ENCODE measurements at regions not wholly inside any gene's neighbourhood (a gene's known extent, or its start where the extent isn't known, plus 50 kb on each side); places are given as distances from the start of the nearest gene placed in this dataset.

- Histone ChIP-seq H3K79me2 (ENCODE audit: insufficient read depth, low read length) (no peaks in the 10 kb centered on the region), H3K27me3 (ENCODE audit: control insufficient read depth in 2 of 2, insufficient read depth in 2 of 2, low read length in 2 of 2) (no peaks in the 10 kb centered on the region), H3K4me3 (replicated peaks in 1 of 3; ENCODE audit: low read depth in 2 of 3, low read length in 3 of 3) (no peak overlapping the region), H3K4me2 (replicated peaks; ENCODE audit: extremely low read depth, low read length, poor library complexity, severe bottlenecking) (no peak overlapping the region), H3K4me1 (ENCODE audit: control insufficient read depth in 1 of 2, insufficient read depth in 2 of 2, low read length in 2 of 2) (no peaks in the 10 kb centered on the region), H3K27ac (ENCODE audit: low read depth in 1 of 2, low read length in 2 of 2) (no peak overlapping the region), H3K9me3 (replicated peaks in 1 of 2; ENCODE audit: control insufficient read depth in 1 of 2, insufficient read depth in 1 of 2, low read length in 2 of 2) (peaks cover 0 to 3% of the 10 kb centered on the region in 2 donors), H3K9ac (ENCODE audit: insufficient read depth, low read length, poor library complexity, severe bottlenecking) (no peak overlapping the region), H4K20me1 (ENCODE audit: insufficient read depth, low read length) (no peaks in the 10 kb centered on the region), H3K36me3 (replicated peaks in 1 of 2; ENCODE audit: control insufficient read depth in 1 of 2, insufficient read depth in 2 of 2, low read length in 2 of 2) (no peaks in the 10 kb centered on the region), H2AFZ (ENCODE audit: insufficient read depth, low read depth, low read length, poor library complexity, severe bottlenecking) (no peak overlapping the region)
- Mint-ChIP-seq H3K36me3 (no peaks in the 10 kb centered on the region), H3K9me3 (peaks cover 0 to 3% (median 2%) of the 10 kb centered on the region in 7 donors), H3K4me3 (no peak overlapping the region), H3K27me3 (ENCODE audit: low read depth in 3 of 3) (peaks cover 4 to 5% (median 5%) of the 10 kb centered on the region in 3 donors), H3K27ac (no peak overlapping the region), H3K4me1 (no peaks in the 10 kb centered on the region)
- no peak for TF ChIP-seq CTCF (IDR thresholded peaks at IDR 0.05)
- DNase-seq: no peak
- intact Hi-C loops (cut with micrococcal nuclease): no loop called here
- 96% methylated on average over 3 of the region's 3 CpGs for WGBS (ENCODE audit: insufficient coverage)
Measured at GRCh38 chr14:104374718-104375080, 204.9 kb upstream of the C14orf180 start.

- Mint-ChIP-seq H3K4me3 (no peak overlapping the region), H3K27ac (no peak overlapping the region), H3K9me3 (peaks cover 0 to 5% (median 3%) of the 10 kb centered on the region in 7 donors), H3K27me3 (ENCODE audit: low read depth in 3 of 3) (peaks cover 5 to 7% (median 5%) of the 10 kb centered on the region in 3 donors), H3K36me3 (no peaks in the 10 kb centered on the region), H3K4me1 (no peaks in the 10 kb centered on the region)
- intact Hi-C loops (cut with micrococcal nuclease): no loop called here
- no peaks in the 10 kb centered on the region for H3K36me3 ChIP-seq (replicated peaks in 1 of 2; ENCODE audit: control insufficient read depth in 1 of 2, insufficient read depth in 2 of 2, low read length in 2 of 2)
- H3K27me3 ChIP-seq (ENCODE audit: control insufficient read depth in 2 of 2, insufficient read depth in 2 of 2, low read length in 2 of 2): no peaks in the 10 kb centered on the region
- WGBS (ENCODE audit: insufficient coverage): 92% methylated on average over 19 of the region's 21 CpGs
- no peak overlapping the region for H3K4me2 ChIP-seq (replicated peaks; ENCODE audit: extremely low read depth, low read length, poor library complexity, severe bottlenecking)
- no peaks in the 10 kb centered on the region for H3K4me1 ChIP-seq (ENCODE audit: control insufficient read depth in 1 of 2, insufficient read depth in 2 of 2, low read length in 2 of 2)
- no peaks in the 10 kb centered on the region for H4K20me1 ChIP-seq (ENCODE audit: insufficient read depth, low read length)
- no peak overlapping the region for H3K4me3 ChIP-seq (replicated peaks in 1 of 3; ENCODE audit: low read depth in 2 of 3, low read length in 3 of 3)
- no peak for TF ChIP-seq CTCF (IDR thresholded peaks at IDR 0.05)
- H3K9ac ChIP-seq (ENCODE audit: insufficient read depth, low read length, poor library complexity, severe bottlenecking): no peak overlapping the region
- peaks cover 0 to 6% of the 10 kb centered on the region in 2 donors for H3K9me3 ChIP-seq (replicated peaks in 1 of 2; ENCODE audit: control insufficient read depth in 1 of 2, insufficient read depth in 1 of 2, low read length in 2 of 2)
- no peak for DNase-seq
- no peak overlapping the region for H3K27ac ChIP-seq (ENCODE audit: low read depth in 1 of 2, low read length in 2 of 2)
- no peak overlapping the region for H2AFZ ChIP-seq (ENCODE audit: insufficient read depth, low read depth, low read length, poor library complexity, severe bottlenecking)
- no peaks in the 10 kb centered on the region for H3K79me2 ChIP-seq (ENCODE audit: insufficient read depth, low read length)
Measured at GRCh38 chr14:104375551-104376201, 203.9 kb upstream of the C14orf180 start.

Measured in CD14-positive monocyte (primary cell).